ENCODE measurements at regions not wholly inside any gene's neighbourhood (a gene's known extent, or its start where the extent isn't known, plus 50 kb on each side); places are given as distances from the start of the nearest gene placed in this dataset.

DNA sequence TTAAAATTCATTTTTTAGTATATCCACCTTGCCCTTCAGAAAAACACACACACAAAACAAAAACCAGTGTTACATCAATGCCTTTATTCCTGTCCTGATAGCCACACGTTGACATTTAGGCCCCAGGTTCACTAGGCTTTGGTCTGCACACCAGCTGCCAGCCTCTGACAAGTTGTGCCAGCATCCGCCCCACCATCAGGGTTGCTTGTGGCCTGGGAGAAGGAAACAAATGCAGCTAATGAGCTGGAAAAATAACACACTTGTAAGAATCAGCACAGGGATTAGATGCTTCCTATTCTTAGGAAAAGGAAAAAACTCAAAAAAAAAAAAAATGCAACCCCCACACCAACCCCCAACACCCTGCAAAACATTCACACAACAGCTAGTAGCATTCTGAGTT is 404.0 kb upstream of the GRIA1 start:
- H2AFZ ChIP-seq (ENCODE audit: low read depth, low read length, poor library complexity, severe bottlenecking), result no peak overlapping the region
- peaks cover 0 to 3% of the 10 kb centered on the region in 2 experiments; a peak in 2 of 4 replicates for H3K9me3 ChIP-seq (ENCODE audit: control insufficient read depth in 1 of 2, insufficient read depth in 1 of 2, low read depth in 1 of 2, low read length in 2 of 2)
- no peak for ATAC-seq
- no peaks in the 10 kb centered on the region for H3K4me1 ChIP-seq (ENCODE audit: control insufficient read depth in 1 of 2, insufficient read depth in 2 of 2, low read length in 2 of 2)
- no peaks in the 10 kb centered on the region for H3K36me3 ChIP-seq (ENCODE audit: control insufficient read depth in 1 of 2, insufficient read depth in 2 of 2, low read length in 2 of 2)
- ChIA-PET RAD21 (ENCODE audit: low non-redundant PET in 1 of 2, low total read pairs in 2 of 2, uncharacterized antibody in 2 of 2, unreplicated experiment in 2 of 2) (no interaction called here), CTCF (no interaction called here), POLR2A (no interaction called here)
- H3K27me3 ChIP-seq (ENCODE audit: insufficient read depth, low read length), result no peaks in the 10 kb centered on the region
- DNase-seq (ENCODE audit: low read depth, low spot score), result no peak
- H3K27ac ChIP-seq (ENCODE audit: low read depth, low read length), result no peak overlapping the region
- TF ChIP-seq SIN3A (IDR thresholded peaks at IDR 0.05; ENCODE audit: low read depth) (no peak), CEBPB (IDR thresholded peaks at IDR 0.05; ENCODE audit: low read depth) (no peak), YY1 (IDR thresholded peaks at IDR 0.05; ENCODE audit: extremely low read depth, insufficient replicate concordance, low read depth, low read length) (no peak), EZH2phosphoT487 (IDR thresholded peaks at IDR 0.05; ENCODE audit: borderline replicate concordance) (no peak)
- TF ChIP-seq, protein P1, sequence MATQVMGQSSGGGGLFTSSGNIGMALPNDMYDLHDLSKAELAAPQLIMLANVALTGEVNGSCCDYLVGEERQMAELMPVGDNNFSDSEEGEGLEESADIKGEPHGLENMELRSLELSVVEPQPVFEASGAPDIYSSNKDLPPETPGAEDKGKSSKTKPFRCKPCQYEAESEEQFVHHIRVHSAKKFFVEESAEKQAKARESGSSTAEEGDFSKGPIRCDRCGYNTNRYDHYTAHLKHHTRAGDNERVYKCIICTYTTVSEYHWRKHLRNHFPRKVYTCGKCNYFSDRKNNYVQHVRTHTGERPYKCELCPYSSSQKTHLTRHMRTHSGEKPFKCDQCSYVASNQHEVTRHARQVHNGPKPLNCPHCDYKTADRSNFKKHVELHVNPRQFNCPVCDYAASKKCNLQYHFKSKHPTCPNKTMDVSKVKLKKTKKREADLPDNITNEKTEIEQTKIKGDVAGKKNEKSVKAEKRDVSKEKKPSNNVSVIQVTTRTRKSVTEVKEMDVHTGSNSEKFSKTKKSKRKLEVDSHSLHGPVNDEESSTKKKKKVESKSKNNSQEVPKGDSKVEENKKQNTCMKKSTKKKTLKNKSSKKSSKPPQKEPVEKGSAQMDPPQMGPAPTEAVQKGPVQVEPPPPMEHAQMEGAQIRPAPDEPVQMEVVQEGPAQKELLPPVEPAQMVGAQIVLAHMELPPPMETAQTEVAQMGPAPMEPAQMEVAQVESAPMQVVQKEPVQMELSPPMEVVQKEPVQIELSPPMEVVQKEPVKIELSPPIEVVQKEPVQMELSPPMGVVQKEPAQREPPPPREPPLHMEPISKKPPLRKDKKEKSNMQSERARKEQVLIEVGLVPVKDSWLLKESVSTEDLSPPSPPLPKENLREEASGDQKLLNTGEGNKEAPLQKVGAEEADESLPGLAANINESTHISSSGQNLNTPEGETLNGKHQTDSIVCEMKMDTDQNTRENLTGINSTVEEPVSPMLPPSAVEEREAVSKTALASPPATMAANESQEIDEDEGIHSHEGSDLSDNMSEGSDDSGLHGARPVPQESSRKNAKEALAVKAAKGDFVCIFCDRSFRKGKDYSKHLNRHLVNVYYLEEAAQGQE (IDR thresholded peaks at IDR 0.05; ENCODE audit: low read depth), result no peak
- TF ChIP-seq, protein P2, sequence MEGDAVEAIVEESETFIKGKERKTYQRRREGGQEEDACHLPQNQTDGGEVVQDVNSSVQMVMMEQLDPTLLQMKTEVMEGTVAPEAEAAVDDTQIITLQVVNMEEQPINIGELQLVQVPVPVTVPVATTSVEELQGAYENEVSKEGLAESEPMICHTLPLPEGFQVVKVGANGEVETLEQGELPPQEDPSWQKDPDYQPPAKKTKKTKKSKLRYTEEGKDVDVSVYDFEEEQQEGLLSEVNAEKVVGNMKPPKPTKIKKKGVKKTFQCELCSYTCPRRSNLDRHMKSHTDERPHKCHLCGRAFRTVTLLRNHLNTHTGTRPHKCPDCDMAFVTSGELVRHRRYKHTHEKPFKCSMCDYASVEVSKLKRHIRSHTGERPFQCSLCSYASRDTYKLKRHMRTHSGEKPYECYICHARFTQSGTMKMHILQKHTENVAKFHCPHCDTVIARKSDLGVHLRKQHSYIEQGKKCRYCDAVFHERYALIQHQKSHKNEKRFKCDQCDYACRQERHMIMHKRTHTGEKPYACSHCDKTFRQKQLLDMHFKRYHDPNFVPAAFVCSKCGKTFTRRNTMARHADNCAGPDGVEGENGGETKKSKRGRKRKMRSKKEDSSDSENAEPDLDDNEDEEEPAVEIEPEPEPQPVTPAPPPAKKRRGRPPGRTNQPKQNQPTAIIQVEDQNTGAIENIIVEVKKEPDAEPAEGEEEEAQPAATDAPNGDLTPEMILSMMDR (IDR thresholded peaks at IDR 0.05 in 2 of 3, conservative IDR thresholded peaks at IDR 0.05 in 1 of 3; ENCODE audit: borderline replicate concordance in 1 of 3, insufficient read depth in 1 of 3, low read depth in 2 of 3, low read length in 2 of 3), result no peak
- H3K9ac ChIP-seq (ENCODE audit: low read length), result no peak overlapping the region
- H3K9me2 ChIP-seq (ENCODE audit: insufficient read depth), result no peaks in the 10 kb centered on the region
- H3K79me2 ChIP-seq (ENCODE audit: insufficient read depth, low read length), result no peaks in the 10 kb centered on the region
- H3K4me2 ChIP-seq (ENCODE audit: low read length), result no peak overlapping the region
- no peaks in the 10 kb centered on the region for H4K20me1 ChIP-seq (ENCODE audit: insufficient read depth)
- no peak overlapping the region for H3K4me3 ChIP-seq (replicated peaks in 1 of 2; ENCODE audit: low read depth in 1 of 2, low read length in 2 of 2)
- intact Hi-C loops (cut with micrococcal nuclease), result no loop called here
- BruUV-seq (replicated peaks), result no TSS peak
